ENCODE measurements at regions not wholly inside any gene's neighbourhood (a gene's known extent, or its start where the extent isn't known, plus 50 kb on each side); places are given as distances from the start of the nearest gene placed in this dataset.

DNA sequence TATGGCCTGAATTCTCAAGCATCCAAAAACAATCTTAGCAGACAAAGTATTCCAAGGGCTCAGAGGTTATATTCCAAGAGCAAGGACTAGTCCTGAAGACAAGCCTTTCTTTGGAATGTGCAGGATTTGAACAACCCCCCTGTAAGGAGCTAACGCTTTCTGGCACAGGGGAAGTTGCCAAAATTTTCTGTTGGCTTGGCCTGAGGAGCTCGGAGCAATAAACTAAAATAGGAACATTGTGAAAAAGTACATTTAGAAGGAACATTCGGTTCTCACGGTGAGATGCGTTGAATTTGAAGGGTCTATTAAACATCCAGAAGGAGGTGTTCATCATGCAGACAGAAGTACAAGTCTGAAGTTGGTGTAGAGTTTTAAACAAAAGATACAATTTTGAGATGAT is 1030.5 kb upstream of the CELF2 start:
- Histone ChIP-seq H3K27ac (ENCODE audit: low read length) (no peak overlapping the region), H3K9me3 (ENCODE audit: control insufficient read depth in 2 of 2, low read length in 2 of 2) (peaks cover 2 to 3% of the 10 kb centered on the region in 2 donors), H3K9ac (ENCODE audit: low read length in 2 of 2) (no peak overlapping the region), H3K36me3 (ENCODE audit: control insufficient read depth in 2 of 2, insufficient read depth in 2 of 2, low read length in 2 of 2) (no peaks in the 10 kb centered on the region), H3K4me3 (ENCODE audit: low read length in 2 of 2) (no peak overlapping the region), H3K27me3 (ENCODE audit: control insufficient read depth in 1 of 2, insufficient read depth in 2 of 2, low read length in 2 of 2) (no peaks in the 10 kb centered on the region), H3K4me1 (ENCODE audit: control insufficient read depth, insufficient read depth, low read length) (no peaks in the 10 kb centered on the region)

DNA sequence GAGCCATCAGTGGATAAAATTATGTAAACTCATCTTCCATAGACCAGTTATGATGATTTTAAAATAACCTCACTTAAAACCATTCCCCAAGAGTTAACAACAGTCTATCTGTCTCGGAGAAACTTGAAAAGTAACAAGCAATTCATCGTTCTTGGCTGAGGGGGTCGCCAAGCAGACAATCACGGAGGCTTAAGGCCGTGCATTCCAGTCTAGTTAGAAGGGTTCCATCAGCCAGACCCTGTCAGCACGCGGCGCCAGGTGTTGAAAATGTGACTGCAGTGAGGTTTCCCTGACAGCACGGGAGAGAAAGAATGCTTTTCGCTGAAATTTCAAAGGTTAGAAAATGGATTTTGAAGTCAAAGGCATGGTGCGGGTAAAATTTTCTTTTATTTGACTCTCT is 1025.0 kb upstream of the CELF2 start:
- Histone ChIP-seq H3K27me3 (ENCODE audit: control insufficient read depth in 1 of 2, insufficient read depth in 2 of 2, low read length in 2 of 2) (no peaks in the 10 kb centered on the region), H3K36me3 (ENCODE audit: control insufficient read depth in 2 of 2, insufficient read depth in 2 of 2, low read length in 2 of 2) (no peaks in the 10 kb centered on the region), H3K27ac (ENCODE audit: low read length) (no peak overlapping the region), H3K4me3 (ENCODE audit: low read length in 2 of 2) (no peak overlapping the region), H3K9me3 (ENCODE audit: control insufficient read depth in 2 of 2, low read length in 2 of 2) (no peaks in the 10 kb centered on the region), H3K4me1 (ENCODE audit: control insufficient read depth, insufficient read depth, low read length) (no peaks in the 10 kb centered on the region), H3K9ac (ENCODE audit: low read length in 2 of 2) (no peak overlapping the region)

DNA sequence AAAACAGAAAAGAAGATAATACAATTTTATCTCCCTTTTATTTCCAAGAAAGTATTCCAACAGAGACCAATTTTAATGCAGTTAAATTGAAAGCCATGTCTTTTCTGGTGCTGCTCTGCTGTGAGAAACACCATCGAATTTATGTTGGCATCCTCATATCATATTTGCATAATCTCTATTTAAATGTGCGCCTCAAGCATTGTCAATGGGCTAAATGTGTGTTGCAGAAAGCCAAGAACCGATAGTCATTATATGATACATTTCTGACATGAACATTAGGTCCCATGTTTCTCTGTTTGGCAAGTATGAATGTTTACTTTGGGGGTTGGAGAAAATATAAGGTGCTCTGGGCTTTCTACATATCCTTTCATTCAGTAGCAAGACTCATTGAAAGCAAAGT is 1023.5 kb upstream of the CELF2 start:
- Histone ChIP-seq H3K9me3 (ENCODE audit: control insufficient read depth in 2 of 2, low read length in 2 of 2) (no peaks in the 10 kb centered on the region), H3K4me1 (ENCODE audit: control insufficient read depth, insufficient read depth, low read length) (no peaks in the 10 kb centered on the region), H3K4me3 (ENCODE audit: low read length in 2 of 2) (no peak overlapping the region), H3K27me3 (ENCODE audit: control insufficient read depth in 1 of 2, insufficient read depth in 2 of 2, low read length in 2 of 2) (no peaks in the 10 kb centered on the region), H3K27ac (ENCODE audit: low read length) (no peak overlapping the region), H3K9ac (ENCODE audit: low read length in 2 of 2) (no peak overlapping the region), H3K36me3 (ENCODE audit: control insufficient read depth in 2 of 2, insufficient read depth in 2 of 2, low read length in 2 of 2) (no peaks in the 10 kb centered on the region)

DNA sequence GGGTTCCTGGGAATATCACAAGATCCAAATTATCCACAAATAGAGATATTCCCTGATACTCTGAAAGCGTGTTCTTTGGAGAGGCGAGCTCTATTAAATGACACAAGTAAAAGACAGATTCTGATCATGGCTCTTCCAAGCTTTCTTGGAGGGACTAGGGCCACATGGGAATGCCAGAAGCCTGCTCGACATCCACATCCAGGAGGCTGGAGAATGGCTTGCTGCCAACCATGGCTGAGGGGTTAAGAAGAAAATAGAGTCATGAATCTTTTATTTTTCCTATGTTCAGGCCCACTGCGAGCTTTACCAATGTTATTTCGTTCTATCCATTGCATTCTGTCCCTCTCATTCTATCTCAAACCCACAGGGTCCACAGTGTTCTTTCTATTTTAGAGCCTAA is 1018.0 kb upstream of the CELF2 start:
- no peaks in the 10 kb centered on the region for H3K27me3 ChIP-seq (ENCODE audit: control insufficient read depth in 1 of 2, insufficient read depth in 2 of 2, low read length in 2 of 2)
- H3K4me1 ChIP-seq (ENCODE audit: control insufficient read depth, insufficient read depth, low read length): no peaks in the 10 kb centered on the region
- no peak overlapping the region for H3K4me3 ChIP-seq (ENCODE audit: low read length in 2 of 2)
- H3K9me3 ChIP-seq (ENCODE audit: control insufficient read depth in 2 of 2, low read length in 2 of 2): no peaks in the 10 kb centered on the region
- no peaks in the 10 kb centered on the region for H3K36me3 ChIP-seq (ENCODE audit: control insufficient read depth in 2 of 2, insufficient read depth in 2 of 2, low read length in 2 of 2)
- H3K9ac ChIP-seq (ENCODE audit: low read length in 2 of 2): no peak overlapping the region
- no peak overlapping the region for H3K27ac ChIP-seq (ENCODE audit: low read length)

DNA sequence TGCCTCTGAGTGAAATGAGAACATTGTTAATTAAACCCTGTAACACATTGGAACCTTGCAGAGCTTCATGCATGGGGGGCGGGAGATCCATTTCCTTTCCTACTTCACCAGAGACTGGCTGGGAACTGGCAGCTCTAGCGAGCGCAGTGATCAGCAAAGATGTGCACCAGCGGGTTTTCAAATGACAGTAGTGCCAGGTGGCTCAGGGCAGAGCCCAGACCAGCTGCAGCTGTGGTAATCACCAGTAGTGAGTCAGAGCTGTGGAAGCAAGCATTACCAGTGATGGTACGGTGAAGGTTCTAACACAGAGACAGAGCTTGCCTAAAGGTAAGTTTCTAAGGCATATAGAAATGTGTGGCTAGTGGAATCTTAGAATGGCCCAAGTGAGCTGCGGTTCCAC is 1009.7 kb upstream of the CELF2 start:
- Histone ChIP-seq H3K9me3 (ENCODE audit: control insufficient read depth in 2 of 2, low read length in 2 of 2) (no peaks in the 10 kb centered on the region), H3K36me3 (ENCODE audit: control insufficient read depth in 2 of 2, insufficient read depth in 2 of 2, low read length in 2 of 2) (no peaks in the 10 kb centered on the region), H3K27me3 (ENCODE audit: control insufficient read depth in 1 of 2, insufficient read depth in 2 of 2, low read length in 2 of 2) (no peaks in the 10 kb centered on the region), H3K9ac (ENCODE audit: low read length in 2 of 2) (no peak overlapping the region), H3K4me1 (ENCODE audit: control insufficient read depth, insufficient read depth, low read length) (no peaks in the 10 kb centered on the region), H3K27ac (ENCODE audit: low read length) (no peak overlapping the region), H3K4me3 (ENCODE audit: low read length in 2 of 2) (no peak overlapping the region)

DNA sequence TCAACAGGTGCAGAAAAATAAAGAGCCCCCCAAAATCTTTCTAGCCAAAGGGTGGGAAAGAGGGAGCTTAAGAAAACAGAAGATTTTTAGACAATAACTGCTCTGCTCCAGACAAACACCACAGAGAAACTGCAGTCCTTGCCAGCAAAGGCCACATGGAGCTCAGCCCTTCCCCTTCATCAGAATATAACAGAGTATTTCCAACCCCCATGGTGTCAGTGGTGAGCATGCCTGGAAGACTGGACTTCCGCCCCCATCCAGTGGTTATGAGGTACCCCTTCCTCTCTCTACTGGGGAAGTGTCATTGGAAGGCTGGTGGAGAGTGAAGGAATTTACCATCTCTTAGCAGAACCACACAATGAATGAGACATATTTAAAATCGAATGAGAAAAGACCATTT is 1007.3 kb upstream of the CELF2 start:
- no peak overlapping the region for H3K9ac ChIP-seq (ENCODE audit: low read length in 2 of 2)
- H3K4me1 ChIP-seq (ENCODE audit: control insufficient read depth, insufficient read depth, low read length): no peaks in the 10 kb centered on the region
- H3K36me3 ChIP-seq (ENCODE audit: control insufficient read depth in 2 of 2, insufficient read depth in 2 of 2, low read length in 2 of 2): no peaks in the 10 kb centered on the region
- no peak overlapping the region for H3K27ac ChIP-seq (ENCODE audit: low read length)
- H3K4me3 ChIP-seq (ENCODE audit: low read length in 2 of 2): no peak overlapping the region
- no peaks in the 10 kb centered on the region for H3K9me3 ChIP-seq (ENCODE audit: control insufficient read depth in 2 of 2, low read length in 2 of 2)
- no peaks in the 10 kb centered on the region for H3K27me3 ChIP-seq (ENCODE audit: control insufficient read depth in 1 of 2, insufficient read depth in 2 of 2, low read length in 2 of 2)

DNA sequence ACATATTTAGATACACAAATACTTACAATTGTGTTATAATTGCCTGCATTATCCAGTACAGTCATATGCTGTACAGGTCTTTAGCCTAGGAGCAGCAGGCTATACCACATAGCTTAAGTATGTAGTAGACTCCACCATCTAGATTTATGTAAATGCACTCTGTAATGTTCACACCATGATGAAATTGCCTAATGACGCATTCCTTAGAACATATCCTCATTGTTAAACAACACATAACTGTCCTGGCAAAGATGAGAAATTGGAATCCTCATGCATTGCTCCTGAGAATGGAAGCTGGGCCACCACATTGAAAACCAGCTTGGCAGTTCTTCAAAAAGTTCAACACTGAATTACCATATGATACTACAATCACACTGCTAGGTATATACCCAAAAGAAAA is 1002.8 kb upstream of the CELF2 start:
- H3K9ac ChIP-seq (ENCODE audit: low read length in 2 of 2): no peak overlapping the region
- no peaks in the 10 kb centered on the region for H3K9me3 ChIP-seq (ENCODE audit: control insufficient read depth in 2 of 2, low read length in 2 of 2)
- no peak overlapping the region for H3K27ac ChIP-seq (ENCODE audit: low read length)
- H3K4me1 ChIP-seq (ENCODE audit: control insufficient read depth, insufficient read depth, low read length): no peaks in the 10 kb centered on the region
- no peak overlapping the region for H3K4me3 ChIP-seq (ENCODE audit: low read length in 2 of 2)
- H3K27me3 ChIP-seq (ENCODE audit: control insufficient read depth in 1 of 2, insufficient read depth in 2 of 2, low read length in 2 of 2): no peaks in the 10 kb centered on the region
- no peaks in the 10 kb centered on the region for H3K36me3 ChIP-seq (ENCODE audit: control insufficient read depth in 2 of 2, insufficient read depth in 2 of 2, low read length in 2 of 2)

DNA sequence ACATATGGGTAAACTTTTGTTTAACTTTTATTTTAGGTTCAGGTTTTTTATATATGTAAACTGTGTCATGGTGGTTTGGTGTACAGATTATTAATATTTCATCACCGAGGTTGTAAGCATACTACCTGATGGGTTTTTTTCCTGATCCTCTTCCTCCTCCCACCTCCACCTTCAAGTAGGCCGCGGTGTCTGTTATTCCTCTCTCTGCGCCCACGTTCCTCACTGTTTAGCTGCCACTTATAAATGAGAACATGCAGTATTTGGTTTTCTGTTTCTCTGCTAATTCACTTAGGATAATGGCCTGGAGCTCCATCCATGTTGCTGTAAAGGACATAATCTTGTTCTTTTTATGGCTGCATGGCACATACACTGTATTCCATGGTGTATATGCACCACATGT is 1000.0 kb upstream of the CELF2 start:
- H3K9ac ChIP-seq (ENCODE audit: low read length in 2 of 2): no peak overlapping the region
- H3K36me3 ChIP-seq (ENCODE audit: control insufficient read depth in 2 of 2, insufficient read depth in 2 of 2, low read length in 2 of 2): no peaks in the 10 kb centered on the region
- no peak overlapping the region for H3K27ac ChIP-seq (ENCODE audit: low read length)
- H3K4me1 ChIP-seq (ENCODE audit: control insufficient read depth, insufficient read depth, low read length): no peaks in the 10 kb centered on the region
- no peaks in the 10 kb centered on the region for H3K27me3 ChIP-seq (ENCODE audit: control insufficient read depth in 1 of 2, insufficient read depth in 2 of 2, low read length in 2 of 2)
- no peaks in the 10 kb centered on the region for H3K9me3 ChIP-seq (ENCODE audit: control insufficient read depth in 2 of 2, low read length in 2 of 2)
- no peak overlapping the region for H3K4me3 ChIP-seq (ENCODE audit: low read length in 2 of 2)

DNA sequence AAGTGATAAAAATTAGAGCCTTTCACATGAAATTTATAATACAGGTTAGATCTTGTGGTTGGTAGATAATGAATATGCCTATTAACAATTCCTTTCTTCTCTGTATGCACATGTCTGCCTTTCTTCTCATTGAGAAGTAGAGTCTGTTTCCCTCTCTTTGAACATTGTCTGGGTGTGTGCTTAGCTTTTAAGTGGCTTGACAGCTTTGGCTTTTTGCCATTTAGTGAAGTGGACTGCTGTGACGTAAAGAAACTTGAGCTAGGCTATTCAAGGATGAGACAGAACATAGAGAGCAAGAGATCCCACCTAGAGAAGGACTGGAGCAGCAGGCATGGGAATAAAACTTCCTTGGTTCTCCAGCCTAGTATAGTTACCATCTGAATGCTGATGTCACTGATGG is 996.7 kb upstream of the CELF2 start:
- no peaks in the 10 kb centered on the region for H3K4me1 ChIP-seq (ENCODE audit: control insufficient read depth, insufficient read depth, low read length)
- H3K27ac ChIP-seq (ENCODE audit: low read length): no peak overlapping the region
- H3K9ac ChIP-seq (ENCODE audit: low read length in 2 of 2): no peak overlapping the region
- H3K4me3 ChIP-seq (ENCODE audit: low read length in 2 of 2): no peak overlapping the region
- H3K36me3 ChIP-seq (ENCODE audit: control insufficient read depth in 2 of 2, insufficient read depth in 2 of 2, low read length in 2 of 2): no peaks in the 10 kb centered on the region
- no peaks in the 10 kb centered on the region for H3K9me3 ChIP-seq (ENCODE audit: control insufficient read depth in 2 of 2, low read length in 2 of 2)
- no peaks in the 10 kb centered on the region for H3K27me3 ChIP-seq (ENCODE audit: control insufficient read depth in 1 of 2, insufficient read depth in 2 of 2, low read length in 2 of 2)

DNA sequence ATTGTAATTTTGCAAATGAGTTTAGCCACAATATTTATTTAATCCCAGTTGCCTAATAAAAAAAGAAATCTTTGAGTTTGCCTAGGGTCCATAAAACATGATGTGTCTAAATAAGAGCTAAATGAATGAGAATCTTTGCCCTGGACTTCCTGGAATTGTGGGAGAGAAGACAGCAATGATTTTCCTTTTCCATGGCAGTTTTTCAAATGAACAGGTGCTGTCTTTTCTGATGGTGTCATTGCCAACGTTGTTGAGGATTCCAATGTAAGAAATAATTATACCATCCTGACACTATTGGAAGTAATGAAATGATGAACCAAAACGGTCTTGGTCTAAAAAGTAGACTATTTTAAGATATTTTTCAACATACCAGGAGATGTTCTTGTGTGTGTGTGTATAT is 984.7 kb upstream of the CELF2 start:
- no peaks in the 10 kb centered on the region for H3K27me3 ChIP-seq (ENCODE audit: control insufficient read depth in 1 of 2, insufficient read depth in 2 of 2, low read length in 2 of 2)
- H3K27ac ChIP-seq (ENCODE audit: low read length): no peak overlapping the region
- no peak overlapping the region for H3K4me3 ChIP-seq (ENCODE audit: low read length in 2 of 2)
- no peaks in the 10 kb centered on the region for H3K4me1 ChIP-seq (ENCODE audit: control insufficient read depth, insufficient read depth, low read length)
- no peak overlapping the region for H3K9ac ChIP-seq (ENCODE audit: low read length in 2 of 2)
- no peaks in the 10 kb centered on the region for H3K9me3 ChIP-seq (ENCODE audit: control insufficient read depth in 2 of 2, low read length in 2 of 2)
- no peaks in the 10 kb centered on the region for H3K36me3 ChIP-seq (ENCODE audit: control insufficient read depth in 2 of 2, insufficient read depth in 2 of 2, low read length in 2 of 2)

DNA sequence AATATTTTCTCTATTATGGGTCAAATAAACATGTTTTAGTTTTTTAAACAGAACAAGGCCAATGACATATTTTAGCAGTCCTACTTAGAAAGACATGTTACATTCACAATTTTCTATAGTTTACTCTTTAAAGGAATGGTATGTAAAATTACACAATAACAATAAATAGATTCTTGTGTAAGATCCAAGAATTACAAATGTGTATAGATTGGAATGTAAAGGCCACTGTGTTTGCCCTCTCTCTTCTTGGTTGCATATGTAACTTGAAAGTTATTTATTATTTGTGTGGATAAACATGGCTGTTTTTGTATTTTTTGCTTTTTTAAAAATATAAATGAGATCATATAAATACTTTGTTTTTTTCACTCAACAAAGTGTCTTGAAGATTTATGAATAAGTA is 979.3 kb upstream of the CELF2 start:
- Histone ChIP-seq H3K4me3 (ENCODE audit: low read length in 2 of 2) (no peak overlapping the region), H3K9ac (ENCODE audit: low read length in 2 of 2) (no peak overlapping the region), H3K9me3 (ENCODE audit: control insufficient read depth in 2 of 2, low read length in 2 of 2) (no peaks in the 10 kb centered on the region), H3K4me1 (ENCODE audit: control insufficient read depth, insufficient read depth, low read length) (no peaks in the 10 kb centered on the region), H3K27ac (ENCODE audit: low read length) (no peak overlapping the region), H3K27me3 (ENCODE audit: control insufficient read depth in 1 of 2, insufficient read depth in 2 of 2, low read length in 2 of 2) (no peaks in the 10 kb centered on the region), H3K36me3 (ENCODE audit: control insufficient read depth in 2 of 2, insufficient read depth in 2 of 2, low read length in 2 of 2) (no peaks in the 10 kb centered on the region)

DNA sequence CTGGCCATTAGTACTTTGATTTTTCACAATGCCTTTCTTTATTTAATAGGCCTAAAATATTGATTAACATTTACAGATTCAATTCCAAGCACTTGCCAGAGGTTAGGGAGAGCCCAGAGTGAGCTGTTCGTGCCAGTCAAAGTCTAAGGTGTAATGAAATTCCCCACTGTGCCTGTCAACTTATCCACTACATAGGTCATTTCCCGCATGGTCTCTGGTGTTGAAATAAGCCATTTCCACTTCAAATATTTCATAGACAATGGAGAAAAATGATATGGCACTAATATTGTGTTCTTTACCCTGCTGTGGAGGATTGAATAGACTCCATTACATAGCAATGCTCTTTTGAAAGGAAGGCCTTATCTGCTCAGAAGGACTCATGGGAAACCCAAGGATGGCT is 978.1 kb upstream of the CELF2 start:
- Histone ChIP-seq H3K27me3 (ENCODE audit: control insufficient read depth in 1 of 2, insufficient read depth in 2 of 2, low read length in 2 of 2) (no peaks in the 10 kb centered on the region), H3K36me3 (ENCODE audit: control insufficient read depth in 2 of 2, insufficient read depth in 2 of 2, low read length in 2 of 2) (no peaks in the 10 kb centered on the region), H3K4me1 (ENCODE audit: control insufficient read depth, insufficient read depth, low read length) (no peaks in the 10 kb centered on the region), H3K9ac (ENCODE audit: low read length in 2 of 2) (no peak overlapping the region), H3K4me3 (ENCODE audit: low read length in 2 of 2) (no peak overlapping the region), H3K9me3 (ENCODE audit: control insufficient read depth in 2 of 2, low read length in 2 of 2) (no peaks in the 10 kb centered on the region), H3K27ac (ENCODE audit: low read length) (no peak overlapping the region)
